ENCODE measurements at regions not wholly inside any gene's neighbourhood (a gene's known extent, or its start where the extent isn't known, plus 50 kb on each side); places are given as distances from the start of the nearest gene placed in this dataset.

- TF ChIP-seq CTCF (IDR thresholded peaks at IDR 0.05; ENCODE audit: borderline replicate concordance, insufficient read depth, low read depth, low read length): no peak
- H3K4me3 ChIP-seq (ENCODE audit: low read depth, low read length): no peak overlapping the region
These were observed 154.8 kb upstream of the RGS18 start for GRCh38 chr1:192003295-192004077.

- no peak overlapping the region for H3K4me3 ChIP-seq (ENCODE audit: low read depth, low read length)
- TF ChIP-seq CTCF (IDR thresholded peaks at IDR 0.05; ENCODE audit: borderline replicate concordance, insufficient read depth, low read depth, low read length): no peak
These were observed 152.3 kb upstream of the RGS18 start for GRCh38 chr1:192005976-192006375.

GRCh38 chr1:192008281-192008825, 149.9 kb upstream of the RGS18 start:
- no peak overlapping the region for H3K4me3 ChIP-seq (ENCODE audit: low read depth, low read length)
- no peak for TF ChIP-seq CTCF (IDR thresholded peaks at IDR 0.05; ENCODE audit: borderline replicate concordance, insufficient read depth, low read depth, low read length)

- no peak for TF ChIP-seq CTCF (IDR thresholded peaks at IDR 0.05; ENCODE audit: borderline replicate concordance, insufficient read depth, low read depth, low read length)
- no peak overlapping the region for H3K4me3 ChIP-seq (ENCODE audit: low read depth, low read length)
These were observed 147.9 kb upstream of the RGS18 start for GRCh38 chr1:192010406-192010805.

- TF ChIP-seq CTCF (IDR thresholded peaks at IDR 0.05; ENCODE audit: borderline replicate concordance, insufficient read depth, low read depth, low read length): no peak
- no peak overlapping the region for H3K4me3 ChIP-seq (ENCODE audit: low read depth, low read length)
These were observed 146.7 kb upstream of the RGS18 start for GRCh38 chr1:192011525-192011924.

GRCh38 chr1:192022827-192023226, 135.4 kb upstream of the RGS18 start:
- no peak for TF ChIP-seq CTCF (IDR thresholded peaks at IDR 0.05; ENCODE audit: borderline replicate concordance, insufficient read depth, low read depth, low read length)

GRCh38 chr1:192024881-192025280, 133.4 kb upstream of the RGS18 start:
- H3K4me3 ChIP-seq (ENCODE audit: low read depth, low read length): no peak overlapping the region
- no peak for TF ChIP-seq CTCF (IDR thresholded peaks at IDR 0.05; ENCODE audit: borderline replicate concordance, insufficient read depth, low read depth, low read length)

More at GRCh38 chr1:192022827-192023226, 135.4 kb upstream of the RGS18 start:
- H3K4me3 ChIP-seq (ENCODE audit: low read depth, low read length): no peak overlapping the region

All from GM12875 (cell line).